ENCODE measurements at regions not wholly inside any gene's neighbourhood (a gene's known extent, or its start where the extent isn't known, plus 50 kb on each side); places are given as distances from the start of the nearest gene placed in this dataset.

DNA sequence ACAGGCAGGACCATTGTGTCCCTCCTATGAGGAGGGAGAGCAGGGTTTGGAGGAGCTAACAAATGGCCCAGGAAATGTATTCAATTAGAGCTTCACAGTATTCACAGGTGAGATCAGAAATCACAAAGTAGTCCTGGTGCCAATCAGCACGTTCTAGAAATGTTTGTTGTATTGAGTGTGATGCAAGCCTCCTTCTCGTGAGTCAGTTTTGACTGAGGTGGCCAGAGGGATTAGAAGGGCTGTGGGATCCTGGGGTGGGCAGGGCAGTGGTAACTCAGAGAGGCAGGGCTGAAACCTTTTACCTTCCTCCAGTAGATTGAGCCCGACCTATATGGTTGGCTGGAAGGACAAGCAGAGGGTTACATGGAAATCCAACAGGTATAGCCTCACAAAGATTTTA, 95.0 kb downstream of the BOD1L2 start:
- ATAC-seq (no peak), DNase-seq (ENCODE audit: low spot score) (no peak)
- intact Hi-C loops (cut with DNase I): no loop called here

DNA sequence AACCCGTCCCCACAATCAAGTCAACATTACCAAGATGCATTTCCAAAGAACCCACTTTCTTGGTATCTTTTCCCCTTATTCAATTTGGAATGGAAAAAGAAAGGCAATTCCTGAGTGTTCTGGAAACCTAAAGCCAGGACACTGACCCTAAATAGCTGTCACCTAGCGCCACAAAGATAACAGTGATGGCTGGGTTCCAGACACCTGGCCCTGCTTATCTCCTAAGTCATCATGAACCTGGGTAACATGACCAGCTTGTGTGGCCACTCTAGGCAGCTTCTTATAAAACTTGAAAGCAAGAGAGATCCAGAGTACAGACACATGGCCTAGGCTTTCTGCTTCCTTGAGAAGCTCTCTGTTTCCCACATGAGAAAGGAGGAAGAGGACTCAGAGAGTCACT, 95.4 kb downstream of the BOD1L2 start:
- intact Hi-C loops (cut with DNase I): no loop called here
- DNase-seq (ENCODE audit: low spot score) (no peak), ATAC-seq (no peak)

DNA sequence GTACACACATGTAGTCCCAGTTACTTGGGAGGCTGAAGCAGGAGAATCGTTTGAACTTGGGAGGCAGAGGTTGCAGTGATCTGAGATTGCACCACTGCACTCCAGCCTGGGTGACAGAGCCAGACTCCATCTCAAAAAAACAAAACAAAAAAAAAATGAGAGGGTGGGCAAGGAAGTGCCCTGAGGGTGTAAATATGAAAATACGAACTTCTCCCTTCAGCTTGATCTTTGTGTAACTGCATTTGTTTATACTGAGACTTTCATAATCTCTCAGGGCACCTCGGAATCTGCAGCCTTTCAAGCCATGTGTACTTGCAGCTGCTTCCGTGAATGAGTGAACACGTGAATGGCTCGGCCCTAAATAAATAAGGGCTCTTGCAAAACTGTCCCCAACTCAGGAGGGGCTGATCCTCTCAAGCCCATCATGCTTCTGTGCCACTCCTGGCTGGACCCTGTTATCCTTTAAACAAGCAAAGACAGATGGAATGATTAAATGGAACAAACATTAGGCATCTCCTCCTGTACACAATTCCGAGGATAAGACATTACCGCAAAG, 96.8 kb downstream of the BOD1L2 start:
- DNase-seq (ENCODE audit: low spot score): no peak
- ATAC-seq: no peak
- intact Hi-C loops (cut with DNase I): no loop called here

DNA sequence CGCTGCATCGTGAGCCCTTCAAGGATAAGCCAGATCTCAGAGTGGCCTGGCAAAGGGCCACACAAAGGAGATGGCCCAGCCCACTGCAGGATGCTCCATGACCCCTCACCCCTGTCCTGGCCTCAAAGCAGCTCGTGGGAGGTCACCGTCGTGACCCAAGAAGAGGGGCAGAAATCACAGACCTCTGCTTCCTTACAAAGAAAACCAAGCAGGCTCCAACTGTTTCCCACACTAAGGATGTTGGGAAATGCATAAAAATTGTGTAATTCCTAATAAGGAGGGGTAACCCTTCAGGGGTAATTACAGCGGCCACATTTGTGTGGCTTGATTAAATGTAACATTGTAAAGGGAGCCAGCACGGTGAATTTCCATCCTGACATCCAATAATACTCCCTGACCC, 102.3 kb downstream of the BOD1L2 start:
- intact Hi-C loops (cut with DNase I): no loop called here
- no peak for DNase-seq (ENCODE audit: low spot score)
- no peak for ATAC-seq

DNA sequence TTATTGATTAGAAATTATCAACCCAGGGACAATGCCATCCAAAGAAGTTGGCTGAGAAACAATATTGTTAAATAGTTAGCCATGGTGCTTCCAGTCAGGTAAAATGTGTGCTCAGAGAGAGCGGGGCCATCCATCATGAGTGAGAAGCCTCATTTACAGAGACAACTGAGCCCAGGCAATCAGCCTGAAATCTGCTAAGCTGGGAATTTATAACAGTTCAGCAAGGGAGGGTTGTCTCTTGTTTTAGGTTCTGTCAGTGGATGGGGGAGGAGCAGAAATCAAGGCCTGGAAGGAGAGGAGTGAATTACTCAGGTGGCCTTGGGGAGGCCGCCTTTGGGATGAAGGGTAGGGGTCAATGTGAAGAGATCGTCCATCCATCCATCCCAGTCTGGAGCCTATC, 102.5 kb upstream of the ST8SIA3 start:
- DNase-seq (ENCODE audit: low spot score) (no peak), ATAC-seq (no peak)
- intact Hi-C loops (cut with DNase I): no loop called here

DNA sequence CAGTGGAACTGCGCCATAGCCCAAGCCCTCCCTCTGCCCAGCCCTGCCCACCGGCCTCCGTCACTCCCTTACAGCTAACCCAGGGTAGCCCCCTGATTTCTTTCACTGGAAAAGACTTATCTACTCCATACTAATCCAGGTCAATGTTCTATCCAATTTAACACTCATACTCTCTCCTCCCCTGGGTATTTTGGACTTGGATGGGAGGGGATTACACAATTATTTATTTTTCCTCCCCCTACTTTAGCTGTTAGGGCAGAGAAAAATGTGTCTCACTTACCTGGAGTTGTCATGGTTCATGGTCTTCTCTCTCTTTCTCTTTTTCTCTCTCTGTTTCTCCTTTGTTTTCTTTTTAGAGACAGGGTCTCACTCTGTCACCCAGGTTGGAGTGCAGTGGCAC, 100.6 kb upstream of the ST8SIA3 start:
- ATAC-seq (no peak), DNase-seq (ENCODE audit: low spot score) (no peak)
- intact Hi-C loops (cut with DNase I): no loop called here

DNA sequence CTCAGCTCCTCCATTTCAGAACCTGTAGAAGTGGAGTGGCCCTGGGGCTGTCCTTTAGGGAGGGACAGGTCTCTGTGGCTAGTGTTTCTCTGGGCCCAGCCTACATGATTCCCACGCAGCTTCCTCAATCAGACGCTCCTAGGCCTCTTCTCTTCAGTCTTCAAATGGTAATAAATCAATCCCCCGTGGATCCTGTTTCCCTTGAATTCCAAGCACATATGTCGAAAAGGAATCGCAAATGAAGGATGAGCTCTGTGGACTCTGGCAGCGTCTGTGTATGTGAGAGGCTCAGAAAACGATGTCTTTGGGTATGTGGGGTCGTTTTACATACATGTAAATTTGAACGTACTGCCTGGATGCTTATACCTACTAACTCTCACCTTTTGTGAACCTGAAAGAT, 98.5 kb upstream of the ST8SIA3 start:
- ATAC-seq (no peak), DNase-seq (ENCODE audit: low spot score) (no peak)
- intact Hi-C loops (cut with DNase I): no loop called here

DNA sequence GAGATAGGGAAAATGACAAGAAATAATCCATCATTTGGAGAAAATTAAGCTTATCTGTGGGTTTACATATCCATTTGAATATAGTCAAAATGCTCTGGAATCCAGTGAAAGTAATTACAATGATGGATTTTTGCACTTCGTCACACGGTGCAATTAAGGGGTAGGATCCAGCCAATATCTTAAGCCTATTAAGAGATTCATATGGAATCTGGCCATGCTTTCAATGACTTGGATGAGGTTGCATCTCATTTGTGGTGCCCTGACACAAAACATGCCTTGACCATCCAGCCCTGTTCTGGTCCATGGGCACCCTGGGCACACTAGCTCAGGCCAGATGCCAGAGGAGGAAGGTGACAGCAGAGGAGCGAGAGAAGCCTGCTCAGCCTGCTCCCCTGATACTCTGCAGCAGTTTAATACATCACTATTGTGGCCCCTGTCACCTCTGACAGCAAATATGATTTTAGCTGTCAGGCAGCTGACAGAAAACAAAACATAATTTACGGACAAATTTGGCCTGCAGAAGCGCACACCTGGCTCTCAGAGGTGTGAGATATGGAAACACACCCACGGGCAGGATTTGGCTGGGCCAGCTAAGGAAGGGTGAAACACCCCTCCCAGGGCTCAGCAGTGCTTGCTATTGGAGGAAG, 94.1 kb upstream of the ST8SIA3 start:
- no peak for DNase-seq (ENCODE audit: low spot score)
- ATAC-seq: no peak
- intact Hi-C loops (cut with DNase I): no loop called here

DNA sequence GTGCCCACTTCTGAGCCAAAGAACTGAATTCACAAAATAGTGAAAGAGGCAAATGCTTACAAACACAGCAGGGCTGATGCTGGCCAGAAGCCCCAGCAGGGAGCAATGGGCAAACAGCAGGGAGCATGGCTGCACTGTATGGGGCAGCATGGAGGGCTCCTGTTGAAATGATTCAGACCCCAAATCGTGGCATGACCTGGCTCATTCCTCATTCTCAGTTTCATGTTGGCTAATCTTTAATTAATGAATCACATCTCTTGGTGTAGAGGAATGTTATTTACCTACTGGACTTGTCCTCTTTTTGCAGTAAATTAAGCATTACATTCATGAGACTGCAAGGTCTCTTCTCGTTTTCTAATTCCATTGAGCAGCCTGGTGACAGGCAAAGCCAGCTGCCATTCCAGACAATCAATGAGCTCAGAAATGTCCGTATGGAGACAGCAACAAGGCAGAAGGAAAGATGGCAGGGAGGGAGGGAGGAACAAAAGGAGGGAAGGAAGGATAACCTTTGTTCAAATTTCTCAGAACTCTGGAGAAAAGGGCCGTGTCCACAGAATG, 84.9 kb upstream of the ST8SIA3 start:
- no peak for ATAC-seq
- intact Hi-C loops (cut with DNase I): no loop called here
- no peak for DNase-seq (ENCODE audit: low spot score)

DNA sequence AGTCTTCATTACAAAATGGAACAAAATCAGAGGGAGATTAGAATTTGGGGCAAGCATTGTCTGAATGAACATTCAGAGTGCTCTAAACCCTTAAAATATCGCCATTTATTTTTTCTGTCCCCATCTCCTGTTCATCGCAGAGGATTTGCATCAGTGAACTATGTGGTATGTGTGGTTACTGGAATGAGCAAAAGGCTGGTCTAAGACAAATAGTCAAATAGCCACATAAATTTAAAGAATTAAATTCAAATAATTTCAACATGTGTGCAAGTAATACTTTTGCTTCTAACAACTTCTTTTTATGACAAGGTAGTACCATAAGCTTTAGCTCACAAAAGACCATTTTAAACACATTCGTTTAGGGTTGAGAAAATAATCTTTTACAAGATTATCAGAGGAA, 82.6 kb upstream of the ST8SIA3 start:
- ATAC-seq (no peak), DNase-seq (ENCODE audit: low spot score) (no peak)
- intact Hi-C loops (cut with DNase I): no loop called here

DNA sequence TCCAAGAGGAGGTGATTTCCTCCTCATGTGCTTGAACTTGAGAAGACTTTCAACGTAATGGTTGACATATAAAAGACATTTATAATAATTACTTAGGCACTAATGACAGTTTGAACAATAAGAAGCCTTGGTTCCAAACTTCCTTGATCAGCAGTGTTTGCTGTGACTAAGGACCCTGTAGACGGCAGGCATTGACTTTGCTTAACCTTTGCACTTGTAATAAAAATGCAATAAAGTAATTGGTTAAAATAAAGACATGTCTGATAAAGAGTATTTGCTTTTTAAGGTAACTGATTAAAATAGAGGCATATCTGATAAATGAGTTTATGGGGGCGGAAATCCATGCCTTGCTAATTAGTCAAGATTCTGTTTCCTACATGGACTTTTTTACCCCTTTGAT, 82.2 kb upstream of the ST8SIA3 start:
- DNase-seq (ENCODE audit: low spot score) (no peak), ATAC-seq (no peak)
- intact Hi-C loops (cut with DNase I): no loop called here

DNA sequence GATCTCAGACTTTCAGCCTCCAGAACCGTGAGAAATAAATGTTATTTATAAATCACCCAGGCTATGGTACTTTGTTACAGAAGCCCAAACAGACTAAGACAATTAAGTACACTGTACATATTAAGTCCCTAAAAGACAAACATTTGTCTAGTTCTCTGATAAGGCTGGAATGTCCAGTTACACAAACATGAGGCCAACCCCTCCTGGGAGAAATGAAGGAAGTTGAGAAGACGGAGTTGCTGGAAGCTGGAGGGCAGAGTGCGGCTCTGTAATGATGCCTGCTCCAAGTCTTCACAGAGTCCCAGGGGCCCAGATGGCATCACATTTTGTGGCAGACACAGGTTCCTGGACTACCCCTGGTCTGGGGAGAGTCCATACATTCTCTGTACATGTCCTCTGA, 79.2 kb upstream of the ST8SIA3 start:
- no peak for ATAC-seq
- DNase-seq (ENCODE audit: low spot score): no peak
- intact Hi-C loops (cut with DNase I): no loop called here

DNA sequence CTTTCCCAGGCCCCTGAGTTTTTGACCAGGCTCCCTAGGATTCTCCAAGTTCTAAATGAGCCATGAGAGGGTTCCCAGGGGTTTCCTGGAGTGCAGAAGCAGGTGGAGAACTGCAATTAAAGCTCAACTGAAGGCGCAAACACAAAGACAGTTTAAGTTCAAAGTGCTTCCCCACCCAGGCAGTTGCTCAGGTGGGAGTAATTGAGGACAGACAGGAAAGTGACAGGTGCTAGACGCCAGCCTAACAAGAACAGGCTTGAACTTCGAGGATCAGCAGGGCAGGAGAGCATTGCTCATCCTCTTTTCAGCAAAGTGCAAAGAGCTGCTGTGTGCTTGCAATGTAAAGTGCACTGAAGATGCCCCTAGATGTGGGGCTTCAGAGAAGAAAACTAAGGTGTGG, 77.2 kb upstream of the ST8SIA3 start:
- intact Hi-C loops (cut with DNase I): no loop called here
- DNase-seq (ENCODE audit: low spot score) (no peak), ATAC-seq (no peak)

DNA sequence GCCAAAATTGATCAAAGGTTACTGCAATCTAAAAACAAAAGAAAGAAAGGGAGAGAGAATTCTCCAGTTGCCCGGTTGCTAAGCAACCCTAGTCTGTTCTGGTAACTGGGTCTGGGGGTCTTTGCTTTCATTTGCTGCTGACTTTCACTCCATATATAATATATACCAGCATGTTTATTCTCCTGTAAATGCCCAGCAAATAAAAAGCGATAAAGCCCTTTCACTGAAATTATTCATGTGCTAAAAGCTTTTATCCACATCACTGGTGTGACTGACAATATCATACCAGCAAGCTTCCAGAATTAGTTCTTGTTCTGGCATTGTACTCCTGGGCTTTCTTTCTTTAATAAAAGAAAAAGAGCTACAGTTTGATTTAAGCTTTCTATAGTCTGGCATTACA, 75.5 kb upstream of the ST8SIA3 start:
- ATAC-seq (no peak), DNase-seq (ENCODE audit: low spot score) (no peak)
- intact Hi-C loops (cut with DNase I): no loop called here

DNA sequence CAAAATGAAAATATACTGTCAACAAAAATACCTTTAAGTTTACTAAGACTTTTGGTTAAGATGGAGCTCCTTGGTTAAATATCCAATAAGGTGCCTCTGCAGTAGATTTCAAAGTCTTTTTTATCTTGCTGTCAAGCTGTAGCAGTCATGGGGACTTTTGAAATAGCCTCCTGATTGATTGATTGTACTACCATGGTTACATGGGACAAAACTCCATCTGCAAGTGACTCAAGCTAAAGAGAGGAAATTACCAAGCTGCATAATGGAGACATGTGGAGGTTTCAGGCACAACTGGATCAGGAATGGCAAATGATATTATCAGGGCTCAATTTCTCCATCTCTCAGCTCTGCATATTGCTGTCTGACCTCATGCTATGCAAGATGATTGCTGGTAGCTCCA, 73.4 kb upstream of the ST8SIA3 start:
- ATAC-seq: no peak
- DNase-seq (ENCODE audit: low spot score): no peak
- intact Hi-C loops (cut with DNase I): no loop called here

DNA sequence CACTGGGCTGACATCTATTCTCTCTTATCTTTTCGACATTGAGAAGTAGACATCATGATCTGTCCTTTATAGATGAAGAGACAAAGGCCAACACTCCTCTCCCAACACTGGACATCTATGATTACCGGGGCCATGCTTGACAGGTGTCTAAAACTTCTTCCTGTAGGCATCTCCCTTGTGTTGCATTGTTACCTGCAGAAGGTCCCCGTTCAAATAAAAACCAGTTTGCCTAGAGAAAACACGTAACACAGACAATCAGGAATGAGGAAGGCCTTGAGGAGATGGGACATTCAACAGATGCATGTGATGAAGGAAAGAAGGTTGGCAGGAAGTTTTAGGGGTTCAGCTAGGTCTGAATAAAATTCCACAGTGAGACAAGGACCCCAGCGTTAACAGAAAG, 70.8 kb upstream of the ST8SIA3 start:
- DNase-seq (ENCODE audit: low spot score) (no peak), ATAC-seq (no peak)
- intact Hi-C loops (cut with DNase I): no loop called here

DNA sequence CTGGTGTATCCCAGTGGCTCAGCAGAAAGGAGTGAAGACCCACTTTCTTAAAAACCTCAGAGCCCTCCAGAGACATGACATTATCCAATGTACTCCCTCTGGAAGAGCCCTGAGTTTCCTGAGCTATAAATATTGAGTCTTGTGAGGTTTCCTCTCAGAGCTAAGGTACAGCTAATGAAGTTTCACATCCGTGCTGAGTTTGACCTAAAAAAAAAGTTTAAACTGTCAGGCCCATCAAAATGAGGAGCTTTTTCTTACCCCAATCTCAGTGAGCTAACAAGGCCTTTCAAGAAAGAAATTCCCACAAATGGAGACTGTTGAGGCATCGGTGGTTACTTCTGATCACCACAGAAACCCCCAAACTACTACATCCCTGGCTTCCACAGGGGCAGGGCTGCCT, 65.4 kb upstream of the ST8SIA3 start:
- no peak for ATAC-seq

DNA sequence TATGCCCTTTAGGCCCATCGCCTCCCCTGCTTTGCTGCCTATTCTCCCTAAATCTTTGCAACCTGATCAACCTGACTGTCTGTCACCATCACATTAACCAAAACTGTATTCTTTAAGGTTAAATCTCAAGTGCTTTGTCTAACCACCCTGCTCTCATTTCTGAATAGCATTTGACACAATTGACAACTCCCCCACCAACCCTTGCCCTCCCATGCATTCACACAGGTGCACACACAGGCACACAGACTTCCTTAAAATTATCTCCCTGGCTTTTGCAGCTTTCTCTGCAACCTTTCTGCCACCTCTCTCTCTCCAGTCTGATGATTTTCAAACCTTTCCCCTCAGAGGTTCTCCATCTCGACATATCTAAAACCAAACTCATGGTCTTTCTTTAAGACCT, 64.6 kb upstream of the ST8SIA3 start:
- DNase-seq (ENCODE audit: low spot score) (no peak), ATAC-seq (no peak)
- intact Hi-C loops (cut with DNase I): no loop called here

More for the DNA sequence above, 65.4 kb upstream of the ST8SIA3 start:
- intact Hi-C loops (cut with DNase I): no loop called here
- no peak for DNase-seq (ENCODE audit: low spot score)

DNA sequence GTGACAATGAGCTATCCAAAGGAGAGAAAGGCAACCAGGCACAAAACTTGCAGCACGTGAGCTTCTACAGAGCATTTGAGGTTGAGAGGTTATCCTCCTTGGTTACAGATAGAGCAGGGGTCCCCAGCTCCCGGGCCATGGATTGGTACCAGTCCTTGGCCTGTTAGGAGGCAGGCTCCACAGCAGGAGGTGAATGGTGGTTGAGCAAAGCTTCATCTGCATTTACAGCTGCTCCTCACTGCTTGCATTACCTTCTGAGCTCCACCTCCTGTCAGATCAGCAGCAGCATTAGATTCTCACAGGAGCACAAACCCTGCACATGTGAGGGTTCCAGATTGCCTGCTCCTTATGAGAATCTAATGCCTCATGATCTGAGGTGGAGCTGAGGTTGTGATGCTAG, 57.8 kb upstream of the ST8SIA3 start:
- intact Hi-C loops (cut with DNase I): no loop called here
- DNase-seq (ENCODE audit: low spot score): no peak
- ATAC-seq: no peak

DNA sequence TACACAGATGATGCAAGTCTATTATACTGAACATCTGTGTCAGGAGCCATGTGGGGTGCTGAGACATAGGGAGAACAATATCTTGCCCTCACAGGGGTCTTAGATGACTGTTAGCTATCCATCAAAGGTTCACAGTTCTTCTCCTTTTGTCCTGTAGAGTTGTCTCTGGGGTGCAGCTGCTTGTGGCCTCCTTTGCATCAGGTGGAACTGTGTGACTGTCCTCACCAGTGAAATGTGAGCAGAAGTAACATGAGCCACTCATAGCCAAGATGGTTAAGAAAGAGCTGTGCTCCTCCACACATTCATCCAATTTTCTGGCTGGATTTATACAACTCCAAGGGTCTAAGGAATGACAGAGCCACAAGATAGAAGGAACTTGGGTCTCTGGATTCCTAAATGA, 56.0 kb upstream of the ST8SIA3 start:
- no peak for DNase-seq (ENCODE audit: low spot score)

DNA sequence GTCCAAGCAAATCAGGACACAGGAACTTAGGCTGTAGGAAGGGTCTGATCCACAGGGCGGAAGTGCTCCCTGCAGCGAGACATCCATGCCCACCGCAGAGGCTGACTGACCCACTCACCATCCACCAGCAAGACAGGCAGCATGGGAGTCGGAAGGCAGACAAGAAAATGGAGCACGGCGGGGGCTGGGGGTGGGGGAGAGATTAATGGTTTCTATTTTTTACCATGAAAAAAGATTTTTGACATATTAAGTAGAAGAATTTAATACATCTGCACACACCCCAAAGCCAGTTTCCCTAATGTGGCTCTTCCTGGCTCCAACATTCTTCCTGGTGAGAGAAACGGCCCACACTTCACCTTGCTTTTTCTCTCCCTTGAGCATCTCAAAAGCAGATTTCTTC, 55.1 kb upstream of the ST8SIA3 start:
- ATAC-seq (no peak), DNase-seq (ENCODE audit: low spot score) (no peak)
- intact Hi-C loops (cut with DNase I): no loop called here

More for the DNA sequence above, 56.0 kb upstream of the ST8SIA3 start:
- intact Hi-C loops (cut with DNase I): no loop called here
- no peak for ATAC-seq

Data from sciatic nerve (tissue), 2 donors.